Astrocyte (in vitro differentiated cells and primary cell): ENCODE measurements at regions not wholly inside any gene's neighbourhood (a gene's known extent, or its start where the extent isn't known, plus 50 kb on each side); places are given as distances from the start of the nearest gene placed in this dataset.

ENCODE experiments used
- DNase-seq: peaks from one replicate; pipeline ENCODE4 v3.0.0-alpha.2; 2010; ENCODE audit warnings: low read depth
- FAIRE-seq: peaks from 2 replicates; lab custom pipeline; 2011; peaks lifted over from hg19 to GRCh38; lab: Jason Lieb, UNC
- H2AFZ ChIP-seq: 2 replicates; pipeline ENCODE4 v1.6.0; 2012; ENCODE audit warnings: low read depth, low read length, inconsistent platforms
- H3K27ac ChIP-seq: 2 replicates; pipeline ENCODE4 v1.5.1; 2011; ENCODE audit warnings: low read depth, low read length, inconsistent platforms
- H3K27me3 ChIP-seq: 2 replicates; pipeline ENCODE4 v1.6.0; 2011; ENCODE audit warnings: low read length, inconsistent platforms; ENCODE audit not compliant: insufficient read depth
- H3K36me3 ChIP-seq: 2 replicates; pipeline ENCODE4 v1.5.1; 2011; ENCODE audit warnings: low read length, inconsistent platforms; ENCODE audit not compliant: insufficient read depth
- H3K4me1 ChIP-seq: 2 replicates; pipeline ENCODE4 v1.5.1; 2011; ENCODE audit warnings: low read length, inconsistent platforms; ENCODE audit not compliant: insufficient read depth
- H3K4me2 ChIP-seq: 2 replicates; pipeline ENCODE4 v1.6.0; 2012; ENCODE audit warnings: low read length, inconsistent platforms
- H3K4me3 ChIP-seq: 2 replicates; pipeline ENCODE4 v1.5.1; 2011; ENCODE audit warnings: low read depth, mild to moderate bottlenecking, low read length, inconsistent platforms; ENCODE audit not compliant: insufficient read depth
- H3K79me2 ChIP-seq: 2 replicates; pipeline ENCODE4 v1.6.0; 2012; ENCODE audit warnings: mild to moderate bottlenecking, low read length, inconsistent platforms; ENCODE audit not compliant: insufficient read depth
- H3K9ac ChIP-seq: 2 replicates; pipeline ENCODE4 v1.6.0; 2012; ENCODE audit warnings: mild to moderate bottlenecking, low read length, inconsistent platforms
- H3K9me3 ChIP-seq: 2 replicates; pipeline ENCODE4 v1.5.1; 2012; ENCODE audit warnings: low read depth, mild to moderate bottlenecking, low read length, inconsistent platforms; ENCODE audit not compliant: insufficient read depth
- H4K20me1 ChIP-seq: 2 replicates; pipeline ENCODE4 v1.6.0; 2012; ENCODE audit warnings: low read length, inconsistent platforms; ENCODE audit not compliant: insufficient read depth
- H3K27ac Mint-ChIP-seq: one replicate; pipeline ENCODE4 v1.8.0; 2021; ENCODE audit warnings: mild to moderate bottlenecking, mixed read lengths; ENCODE audit not compliant: unreplicated experiment
- H3K27me3 Mint-ChIP-seq: one replicate; pipeline ENCODE4 v1.8.0; 2021; ENCODE audit warnings: low read depth, mixed read lengths; ENCODE audit not compliant: unreplicated experiment
- H3K36me3 Mint-ChIP-seq: one replicate; pipeline ENCODE4 v1.8.0; 2021; ENCODE audit warnings: low read depth, mixed read lengths; ENCODE audit not compliant: unreplicated experiment
- H3K4me1 Mint-ChIP-seq: one replicate; pipeline ENCODE4 v1.8.0; 2021; ENCODE audit warnings: low read depth, mixed read lengths; ENCODE audit not compliant: unreplicated experiment
- H3K4me3 Mint-ChIP-seq: one replicate; pipeline ENCODE4 v1.8.0; 2021; ENCODE audit warnings: mild to moderate bottlenecking, moderate library complexity, mixed read lengths; ENCODE audit not compliant: unreplicated experiment
- H3K9me3 Mint-ChIP-seq: one replicate; pipeline ENCODE4 v1.8.0; 2021; ENCODE audit warnings: mild to moderate bottlenecking, mixed read lengths; ENCODE audit not compliant: unreplicated experiment
- EZH2 ChIP-seq: IDR thresholded peaks from 2 replicates; pipeline ENCODE4 v1.6.1; 2012; ENCODE audit warnings: mild to moderate bottlenecking, low read length, inconsistent platforms; ENCODE audit not compliant: insufficient read depth
- TF ChIP-seq, protein P1 (sequence below): IDR thresholded peaks from 2 replicates; pipeline ENCODE4 v1.5.1; 2011; ENCODE audit warnings: low read depth, mild to moderate bottlenecking, inconsistent platforms, low read length, moderate library complexity; ENCODE audit not compliant: insufficient read depth

- H3K4me1 Mint-ChIP-seq, result peaks cover 19% of the 10 kb centered on the region
- DNase-seq (peak; percentile 92), FAIRE-seq (no peak)
- Histone ChIP-seq H3K4me3 (no peak overlapping the region), H3K4me1 (peaks cover 3% of the 10 kb centered on the region), H3K27ac (no peak overlapping the region), H3K9ac (no peak overlapping the region), H3K36me3 (no peaks in the 10 kb centered on the region), H3K79me2 (no peaks in the 10 kb centered on the region), H2AFZ (no peak overlapping the region), H3K4me2 (no peak overlapping the region), H4K20me1 (no peaks in the 10 kb centered on the region), H3K27me3 (peaks cover 3% of the 10 kb centered on the region), H3K9me3 (peaks cover 3% of the 10 kb centered on the region)
- no peak overlapping the region for H3K4me3 Mint-ChIP-seq
- TF ChIP-seq, protein P1, sequence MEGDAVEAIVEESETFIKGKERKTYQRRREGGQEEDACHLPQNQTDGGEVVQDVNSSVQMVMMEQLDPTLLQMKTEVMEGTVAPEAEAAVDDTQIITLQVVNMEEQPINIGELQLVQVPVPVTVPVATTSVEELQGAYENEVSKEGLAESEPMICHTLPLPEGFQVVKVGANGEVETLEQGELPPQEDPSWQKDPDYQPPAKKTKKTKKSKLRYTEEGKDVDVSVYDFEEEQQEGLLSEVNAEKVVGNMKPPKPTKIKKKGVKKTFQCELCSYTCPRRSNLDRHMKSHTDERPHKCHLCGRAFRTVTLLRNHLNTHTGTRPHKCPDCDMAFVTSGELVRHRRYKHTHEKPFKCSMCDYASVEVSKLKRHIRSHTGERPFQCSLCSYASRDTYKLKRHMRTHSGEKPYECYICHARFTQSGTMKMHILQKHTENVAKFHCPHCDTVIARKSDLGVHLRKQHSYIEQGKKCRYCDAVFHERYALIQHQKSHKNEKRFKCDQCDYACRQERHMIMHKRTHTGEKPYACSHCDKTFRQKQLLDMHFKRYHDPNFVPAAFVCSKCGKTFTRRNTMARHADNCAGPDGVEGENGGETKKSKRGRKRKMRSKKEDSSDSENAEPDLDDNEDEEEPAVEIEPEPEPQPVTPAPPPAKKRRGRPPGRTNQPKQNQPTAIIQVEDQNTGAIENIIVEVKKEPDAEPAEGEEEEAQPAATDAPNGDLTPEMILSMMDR, result no peak
- TF ChIP-seq EZH2, result no peak
- H3K27ac Mint-ChIP-seq, result peak overlapping the region; percentile 91
- no peaks in the 10 kb centered on the region for H3K9me3 Mint-ChIP-seq
- no peaks in the 10 kb centered on the region for H3K36me3 Mint-ChIP-seq
- no peaks in the 10 kb centered on the region for H3K27me3 Mint-ChIP-seq
These were observed 193.1 kb upstream of the ARG1 start for GRCh38 chr6:131379948-131380347.

GRCh38 chr6:131381052-131381708 lies 191.8 kb upstream of the ARG1 start:
- Histone ChIP-seq H2AFZ (no peak overlapping the region), H3K27ac (no peak overlapping the region), H3K36me3 (no peaks in the 10 kb centered on the region), H3K4me1 (peaks cover 3% of the 10 kb centered on the region), H3K4me2 (no peak overlapping the region), H3K9me3 (peaks cover 3% of the 10 kb centered on the region), H4K20me1 (no peaks in the 10 kb centered on the region), H3K9ac (no peak overlapping the region), H3K4me3 (no peak overlapping the region), H3K79me2 (no peaks in the 10 kb centered on the region), H3K27me3 (peaks cover 3% of the 10 kb centered on the region)
- H3K4me1 Mint-ChIP-seq, result peaks cover 19% of the 10 kb centered on the region
- no peak overlapping the region for H3K27ac Mint-ChIP-seq
- DNase-seq, result no peak
- FAIRE-seq, result no peak
- no peaks in the 10 kb centered on the region for H3K27me3 Mint-ChIP-seq
- TF ChIP-seq EZH2, result no peak
- TF ChIP-seq, protein P1, result no peak
- H3K36me3 Mint-ChIP-seq, result no peaks in the 10 kb centered on the region
- no peak overlapping the region for H3K4me3 Mint-ChIP-seq
- H3K9me3 Mint-ChIP-seq, result no peaks in the 10 kb centered on the region

- FAIRE-seq, result no peak
- Mint-ChIP-seq H3K36me3 (no peaks in the 10 kb centered on the region), H3K4me1 (peaks cover 19% of the 10 kb centered on the region), H3K27me3 (no peaks in the 10 kb centered on the region), H3K9me3 (no peaks in the 10 kb centered on the region), H3K4me3 (no peak overlapping the region), H3K27ac (no peak overlapping the region)
- no peak overlapping the region for H3K4me2 ChIP-seq
- H3K79me2 ChIP-seq, result no peaks in the 10 kb centered on the region
- no peak overlapping the region for H2AFZ ChIP-seq
- no peaks in the 10 kb centered on the region for H4K20me1 ChIP-seq
- H3K4me1 ChIP-seq, result peaks cover 3% of the 10 kb centered on the region
- TF ChIP-seq EZH2, result no peak
- H3K27me3 ChIP-seq, result peaks cover 3% of the 10 kb centered on the region
- H3K4me3 ChIP-seq, result no peak overlapping the region
- H3K36me3 ChIP-seq, result no peaks in the 10 kb centered on the region
- DNase-seq, result no peak
- H3K27ac ChIP-seq, result no peak overlapping the region
- peaks cover 3% of the 10 kb centered on the region for H3K9me3 ChIP-seq
- no peak overlapping the region for H3K9ac ChIP-seq
These were observed 191.3 kb upstream of the ARG1 start for GRCh38 chr6:131381709-131382093.
